NCI-H2196 (cell line): ENCODE measurements at regions not wholly inside any gene's neighbourhood (a gene's known extent, or its start where the extent isn't known, plus 50 kb on each side); places are given as distances from the start of the nearest gene placed in this dataset.

Source experiments
- DNase-seq: peaks from one replicate; lab custom pipeline; 2025; ENCODE audit not compliant: unreplicated experiment; lab: John Stamatoyannopoulos, UW

DNA sequence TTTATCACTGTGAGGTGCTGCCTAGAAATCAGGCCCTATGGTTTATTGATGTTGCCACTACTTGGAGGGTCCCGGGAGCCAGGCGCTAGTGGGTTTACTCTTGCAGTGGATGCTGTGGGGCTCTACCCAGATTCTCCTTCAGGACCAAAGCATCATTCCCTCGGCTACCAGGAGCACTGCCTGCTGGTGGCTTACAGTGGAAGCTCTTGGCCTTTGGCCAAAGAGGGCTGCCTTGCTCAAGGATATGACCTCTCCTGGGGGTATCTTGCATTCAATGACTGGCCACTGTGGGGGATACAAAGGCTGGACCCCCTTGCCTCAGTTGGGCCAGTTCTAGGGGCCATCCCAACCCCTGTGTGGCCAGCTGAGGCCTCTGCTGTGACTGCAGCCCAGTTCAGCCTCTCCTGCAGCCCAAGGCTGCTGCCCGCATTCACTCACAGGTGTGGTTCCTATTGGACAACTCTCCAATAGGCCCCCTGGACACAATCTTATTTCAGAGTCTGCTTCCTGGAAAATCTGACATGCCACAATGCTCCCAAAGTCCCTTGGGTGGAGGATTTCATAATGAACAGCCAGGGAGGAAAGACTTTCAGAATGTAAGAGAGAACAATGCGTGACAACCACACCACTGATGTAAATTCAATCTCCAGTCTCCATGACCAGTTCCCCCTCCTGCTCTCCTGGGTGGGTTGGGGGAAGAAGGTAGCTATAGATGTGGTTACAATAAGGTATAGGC lies 196.3 kb downstream of the SNX10 start:
- DNase-seq: no peak

DNA sequence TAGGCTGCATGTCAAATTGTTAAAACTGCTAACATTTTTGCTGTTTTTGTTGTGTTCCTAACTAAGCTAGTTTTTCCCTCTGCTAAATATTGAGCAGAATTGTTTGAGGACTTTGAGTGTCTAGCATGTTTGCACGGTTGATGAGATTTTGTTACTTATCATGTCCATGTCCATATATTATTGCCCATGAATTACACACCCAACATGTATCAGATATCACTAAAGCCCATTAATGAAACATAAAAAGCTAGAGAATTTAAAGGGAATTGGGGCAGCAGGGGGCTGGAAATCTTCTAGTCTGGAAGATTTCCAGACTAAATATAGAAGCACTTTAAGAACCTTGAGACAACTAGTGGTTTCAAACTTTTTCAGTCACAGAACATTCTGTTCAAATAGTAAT lies 197.7 kb downstream of the SNX10 start:
- no peak for DNase-seq

DNA sequence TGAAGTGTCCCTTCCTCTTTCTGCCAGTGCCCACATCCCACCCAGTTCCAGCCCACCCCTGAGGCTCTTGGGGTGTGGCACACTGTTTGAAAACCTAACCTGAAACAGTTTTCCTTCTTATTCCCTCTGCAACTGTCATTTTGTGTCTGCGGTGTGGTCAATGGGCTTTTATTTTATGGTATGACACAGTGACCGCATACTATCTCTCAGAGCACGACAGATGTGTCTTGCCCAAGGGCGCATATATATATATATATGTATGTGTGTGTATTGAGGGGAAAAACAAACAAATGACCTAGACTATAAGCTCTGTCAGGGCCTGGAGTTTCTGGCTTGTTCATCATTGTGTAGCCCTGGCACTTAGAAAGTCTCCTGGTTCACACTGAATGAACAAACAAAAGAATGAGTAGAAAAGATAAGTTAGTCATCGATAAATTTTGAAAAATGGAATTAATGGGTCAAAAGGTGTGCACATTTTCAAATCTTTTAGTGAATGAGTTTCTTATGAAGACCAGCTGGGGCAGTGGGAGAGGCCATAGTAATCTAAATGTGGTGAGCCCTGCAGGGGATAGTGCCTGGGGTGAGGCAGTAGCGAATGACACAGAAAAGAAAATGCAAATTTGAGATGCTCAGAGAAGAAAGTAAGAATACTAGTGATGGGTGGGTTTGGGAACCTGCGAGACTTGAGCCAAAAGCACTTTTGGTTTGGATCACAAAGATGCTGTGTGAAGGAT lies 198.4 kb downstream of the SNX10 start:
- no peak for DNase-seq

GRCh38 chr7:26490640-26491624 lies 199.3 kb downstream of the SNX10 start:
- DNase-seq: peak; percentile 50

GRCh38 chr7:26492816-26493215 lies 201.2 kb downstream of the SNX10 start:
- DNase-seq: peak; percentile 19

- DNase-seq: peak; percentile 60
Measured at GRCh38 chr7:26493737-26494428, 202.2 kb downstream of the SNX10 start.

- DNase-seq: no peak
Measured at GRCh38 chr7:26495569-26495968, 203.9 kb downstream of the SNX10 start.

GRCh38 chr7:26497801-26498596 lies 206.3 kb downstream of the SNX10 start:
- no peak for DNase-seq

GRCh38 chr7:26499315-26499897 lies 207.7 kb downstream of the SNX10 start:
- DNase-seq: no peak

DNA sequence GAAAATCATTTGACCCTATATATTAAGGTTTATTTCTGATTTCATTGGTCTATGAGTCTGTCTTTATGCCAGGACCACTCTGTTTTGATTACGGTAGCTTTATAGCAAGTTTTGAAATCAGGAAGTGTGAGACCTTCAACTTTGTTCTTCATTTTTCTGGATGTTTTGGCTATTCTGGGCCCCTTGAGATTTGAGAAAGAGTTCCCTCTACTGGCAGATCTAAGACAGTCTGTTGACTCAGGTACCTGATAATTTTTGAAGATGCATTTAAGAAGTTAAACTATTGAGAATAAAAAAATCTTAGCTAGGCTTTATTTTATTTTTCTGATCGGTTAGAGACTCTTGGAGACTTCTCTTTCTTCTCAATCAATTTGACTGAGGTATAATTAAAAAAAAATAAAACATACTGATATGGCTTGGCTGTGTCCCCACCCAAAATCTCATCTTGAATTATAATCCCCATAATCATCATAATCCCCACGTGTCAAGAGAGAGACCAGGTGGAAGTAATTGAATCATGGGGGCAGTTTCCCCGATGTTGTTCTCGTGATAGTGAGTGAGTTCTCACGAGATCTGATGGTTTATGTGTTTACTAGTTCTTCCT lies 209.2 kb downstream of the SNX10 start:
- peak; percentile 8 for DNase-seq

DNA sequence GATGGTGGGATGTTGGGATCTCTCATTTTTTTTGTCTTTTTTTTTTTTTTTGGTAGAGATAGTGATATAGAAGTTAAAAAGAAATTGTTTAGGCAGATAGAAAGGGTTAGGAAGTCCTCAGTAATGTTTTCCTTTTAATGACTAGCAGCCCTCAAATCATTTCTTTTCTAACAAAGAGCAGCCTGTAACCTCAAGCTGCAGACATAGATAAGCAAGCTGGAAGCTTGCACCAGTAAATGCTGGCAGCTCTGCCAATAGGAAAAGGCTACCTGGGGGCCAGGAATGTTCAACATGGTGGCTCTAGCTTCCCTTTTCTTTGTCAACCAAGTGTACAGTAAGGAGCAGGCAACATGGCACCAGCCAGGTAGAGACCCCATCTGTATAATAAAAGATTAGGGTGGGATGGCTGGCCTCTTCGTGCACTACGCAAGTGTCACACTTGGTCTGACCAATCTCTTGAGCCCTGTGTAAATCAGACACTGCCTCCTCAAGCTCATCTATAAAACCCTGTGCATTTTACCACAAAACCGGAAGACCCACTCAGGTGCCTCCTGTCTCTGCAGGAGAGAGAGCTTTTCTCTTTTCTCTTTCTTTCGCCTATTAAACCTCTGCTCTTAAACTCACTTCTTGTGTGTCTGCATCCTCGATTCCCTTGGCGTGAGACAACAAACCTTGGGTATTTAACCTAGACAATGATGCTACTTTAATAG lies 212.9 kb downstream of the SNX10 start:
- DNase-seq: no peak

DNA sequence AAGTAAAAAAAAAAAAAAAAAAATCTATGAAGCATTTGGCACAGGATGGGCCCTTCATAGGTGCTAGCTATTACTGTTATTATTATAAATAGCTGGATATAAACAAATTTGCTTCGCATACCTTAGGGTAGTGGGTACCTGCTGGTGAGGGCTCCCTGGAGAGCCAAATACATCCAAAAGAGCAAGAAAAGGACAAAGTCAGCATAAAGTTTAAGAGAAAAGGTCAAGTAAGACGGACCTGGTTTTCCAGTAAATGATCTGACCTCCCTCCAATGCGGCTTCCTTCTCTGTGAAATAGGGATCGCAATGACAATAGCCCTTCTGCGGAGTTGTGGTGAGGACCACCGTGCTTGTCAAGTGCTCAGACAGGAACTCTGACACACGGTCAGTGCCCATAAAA lies 214.5 kb downstream of the SNX10 start:
- DNase-seq: no peak

- peak; percentile 44 for DNase-seq
Measured at GRCh38 chr7:26507108-26507987, 215.7 kb downstream of the SNX10 start.

DNA sequence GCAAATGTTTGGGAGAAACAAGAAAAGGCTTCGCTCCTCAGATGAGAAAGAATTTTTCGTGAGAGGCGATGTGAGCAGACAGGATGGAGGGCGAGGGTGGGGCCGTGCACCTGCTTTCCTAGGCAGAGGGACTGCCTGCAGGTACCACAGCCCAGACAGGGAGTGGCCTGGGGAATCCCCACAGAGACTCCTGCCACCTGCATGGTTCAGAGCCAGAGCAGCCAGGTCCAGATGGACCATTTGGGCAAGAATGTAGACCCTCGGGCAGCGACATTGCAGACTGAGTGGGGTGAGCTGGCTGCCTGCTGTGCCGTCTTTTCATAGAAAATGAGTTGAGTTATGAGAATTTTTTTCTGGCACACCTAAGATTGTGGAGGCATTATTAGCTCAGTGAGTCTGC lies 216.8 kb downstream of the SNX10 start:
- DNase-seq: peak; percentile 77

DNA sequence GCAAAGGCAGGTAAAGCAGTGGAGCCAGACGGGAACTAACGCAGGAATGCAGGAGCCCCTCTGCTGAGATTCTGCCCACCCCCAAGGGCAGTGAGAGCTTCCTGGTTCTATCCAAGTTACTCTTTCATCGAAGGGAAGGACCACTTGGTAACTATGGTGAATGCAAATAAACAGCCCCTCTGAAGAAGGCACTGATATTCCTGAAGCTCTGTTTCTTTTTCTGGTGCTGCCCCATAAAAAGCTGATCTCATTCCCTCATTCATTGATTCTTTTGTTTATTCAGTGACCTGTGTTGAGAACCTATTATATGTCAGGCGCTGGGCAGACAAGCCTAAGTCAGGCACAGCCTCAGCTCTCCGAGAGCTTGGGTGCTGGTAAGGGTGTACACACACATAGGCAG lies 217.3 kb downstream of the SNX10 start:
- DNase-seq: peak; percentile 82

DNA sequence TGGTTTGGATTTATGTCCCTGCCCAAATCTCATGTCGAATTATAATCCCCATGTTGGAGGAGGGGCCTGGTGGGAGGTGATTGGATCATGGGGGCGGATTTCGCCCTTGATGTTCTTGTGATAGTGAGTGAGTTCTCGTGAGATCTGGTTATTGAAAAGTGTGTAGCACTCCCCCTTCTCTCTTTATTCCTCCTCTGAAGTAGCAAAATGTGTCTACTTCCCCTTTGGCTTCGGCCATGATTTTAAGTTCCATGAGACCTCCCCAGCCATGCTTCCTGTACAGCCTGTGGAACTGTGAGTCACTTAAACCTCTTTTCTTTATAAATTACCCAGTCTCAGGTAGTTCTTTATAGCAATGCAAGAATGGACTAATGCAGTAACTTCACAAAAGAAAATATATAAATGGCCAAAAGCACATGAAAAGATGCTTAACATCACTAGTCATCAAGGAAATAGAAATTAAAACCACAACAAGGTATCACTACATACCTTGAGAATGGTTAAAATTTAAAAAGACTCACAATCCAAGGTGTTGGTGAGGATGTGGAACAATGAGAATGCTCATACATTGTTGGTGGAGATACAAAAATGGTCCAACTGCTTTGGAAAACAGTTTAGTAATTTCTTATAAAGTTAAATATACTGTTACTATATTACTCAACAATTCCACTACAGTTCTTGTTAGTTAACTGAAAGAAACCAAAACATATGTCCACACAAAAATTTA lies 218.7 kb downstream of the SNX10 start:
- DNase-seq: no peak

- no peak for DNase-seq
Measured at GRCh38 chr7:26511866-26512265, 220.2 kb downstream of the SNX10 start.
